GM21381 (cell line): ENCODE measurements at regions not wholly inside any gene's neighbourhood (a gene's known extent, or its start where the extent isn't known, plus 50 kb on each side); places are given as distances from the start of the nearest gene placed in this dataset.
"Not testable (repeated sequence)": the region's sequence is repeated elsewhere in the genome, so short reads cannot be mapped to it uniquely, and the experiment has no call there.

Experiments
- ATAC-seq: cut with Tn5 transposase; IDR thresholded peaks from one replicate; pipeline ENCODE4 v1.9.1; 2021; ENCODE audit warnings: mild to moderate bottlenecking, moderate library complexity; ENCODE audit not compliant: unreplicated experiment

DNA sequence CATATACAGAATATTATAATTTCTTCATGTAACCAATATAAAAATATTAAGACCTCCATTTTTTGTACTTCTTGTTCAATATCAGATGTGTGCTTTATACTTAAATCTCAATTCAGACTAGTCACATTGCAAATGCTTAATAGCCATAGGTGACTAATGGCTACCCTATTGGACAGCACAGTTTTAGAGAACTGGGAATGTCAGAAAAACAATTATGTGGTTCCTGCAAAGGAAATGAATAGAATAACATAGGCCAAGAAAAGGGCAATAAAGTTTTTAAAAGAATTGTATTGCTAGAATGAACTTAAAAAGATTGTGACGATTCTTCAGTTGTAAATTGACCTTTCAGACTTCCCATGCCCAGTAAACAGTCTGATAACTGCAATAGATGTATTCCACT lies 843.0 kb downstream of the METTL15 start:
- ATAC-seq: no peak

DNA sequence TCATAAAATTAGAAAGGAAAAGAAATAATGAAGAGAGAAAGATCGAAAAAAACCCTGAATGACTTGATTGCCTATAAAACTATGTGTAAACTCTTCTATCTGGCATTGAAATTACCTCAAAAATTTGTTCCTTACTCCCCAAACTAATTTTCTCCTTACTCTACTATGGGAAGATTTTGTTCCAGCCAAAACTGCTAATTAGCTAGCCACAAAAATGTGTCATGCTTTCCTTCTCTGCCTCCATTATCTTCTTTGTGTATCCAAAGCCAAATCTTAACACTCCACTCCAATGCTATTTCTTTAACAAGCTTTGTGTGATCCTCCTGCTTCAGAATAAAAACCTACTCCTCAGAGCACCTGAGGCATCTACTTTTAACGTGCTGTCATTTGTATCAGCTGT lies 831.2 kb downstream of the METTL15 start:
- ATAC-seq: no peak

- ATAC-seq: no peak
Observed at GRCh38 chr11:28938091-28938490, 829.9 kb downstream of the METTL15 start.

- no peak for ATAC-seq
Observed at GRCh38 chr11:28932940-28933339, 824.8 kb downstream of the METTL15 start.

- ATAC-seq: no peak
Observed at GRCh38 chr11:28924004-28924403, 815.8 kb downstream of the METTL15 start.

DNA sequence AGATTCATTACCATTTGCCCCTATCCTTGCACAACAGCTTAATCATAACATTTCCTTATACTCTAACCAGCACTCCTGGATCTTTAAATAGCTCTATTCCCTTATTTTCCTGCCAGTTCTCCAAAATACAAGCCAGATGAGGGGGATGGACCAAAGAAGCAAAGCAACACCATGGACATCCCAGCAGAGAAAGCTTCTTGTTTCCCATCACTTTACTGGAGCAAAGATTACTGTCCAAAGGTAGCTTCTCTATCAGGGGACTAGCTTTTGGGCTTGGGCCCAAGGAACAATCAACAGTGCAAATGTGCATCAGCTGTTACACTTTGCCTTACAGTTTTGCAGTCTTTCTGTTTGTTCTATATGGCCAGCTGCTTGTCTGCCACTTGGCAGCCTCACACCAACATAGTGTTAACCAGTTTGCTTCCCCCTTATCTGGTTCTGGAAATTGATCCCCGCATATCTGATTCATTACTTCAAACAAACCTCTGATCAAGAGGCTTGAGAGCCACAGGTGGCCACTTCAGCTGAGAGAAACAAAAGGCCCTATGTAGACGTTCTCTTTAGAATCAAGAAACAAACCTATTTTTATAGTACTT lies 814.3 kb downstream of the METTL15 start:
- no peak for ATAC-seq

- ATAC-seq: no peak
Observed at GRCh38 chr11:28919194-28919593, 811.0 kb downstream of the METTL15 start.

GRCh38 chr11:28913883-28914282 lies 805.7 kb downstream of the METTL15 start:
- no peak for ATAC-seq

DNA sequence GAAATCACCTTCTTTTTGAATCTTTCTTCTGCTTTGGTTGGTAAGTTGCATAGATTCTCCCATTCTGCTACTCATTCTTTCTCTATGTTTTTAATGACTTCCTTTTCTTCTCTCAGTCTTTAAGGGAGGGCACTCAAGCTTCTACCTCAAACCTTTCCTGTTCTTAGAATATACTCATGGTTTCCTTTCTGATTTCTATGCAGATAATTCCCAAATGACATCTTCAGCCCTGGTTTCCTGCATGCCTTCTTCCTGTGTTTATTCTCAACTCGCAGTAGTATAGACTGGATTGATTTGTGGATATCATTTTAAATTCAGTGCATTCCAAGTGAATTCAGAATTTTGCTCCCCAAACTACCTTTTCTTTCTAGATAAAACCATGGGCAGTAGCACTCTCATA lies 803.6 kb downstream of the METTL15 start:
- ATAC-seq: no peak

DNA sequence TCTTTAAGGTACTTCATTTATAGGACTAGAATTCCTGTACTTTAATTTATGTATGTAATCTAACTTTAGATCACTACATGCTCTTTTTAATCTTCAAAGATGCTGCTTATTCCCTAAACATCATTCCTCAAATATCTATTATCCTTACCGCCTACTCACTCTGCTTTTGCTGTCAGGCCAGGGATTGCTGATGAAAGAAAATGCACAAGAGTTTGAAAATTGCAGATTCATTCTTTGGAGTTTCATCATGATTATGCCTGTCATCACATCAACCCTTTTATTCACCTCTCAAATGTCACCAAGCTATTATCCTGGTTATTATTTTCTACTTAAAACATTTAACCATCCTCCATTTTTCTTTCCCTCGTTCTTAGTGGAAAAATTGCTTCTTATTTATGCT lies 802.7 kb downstream of the METTL15 start:
- ATAC-seq: no peak

- ATAC-seq: no peak
Observed at GRCh38 chr11:28903716-28904115, 795.5 kb downstream of the METTL15 start.

DNA sequence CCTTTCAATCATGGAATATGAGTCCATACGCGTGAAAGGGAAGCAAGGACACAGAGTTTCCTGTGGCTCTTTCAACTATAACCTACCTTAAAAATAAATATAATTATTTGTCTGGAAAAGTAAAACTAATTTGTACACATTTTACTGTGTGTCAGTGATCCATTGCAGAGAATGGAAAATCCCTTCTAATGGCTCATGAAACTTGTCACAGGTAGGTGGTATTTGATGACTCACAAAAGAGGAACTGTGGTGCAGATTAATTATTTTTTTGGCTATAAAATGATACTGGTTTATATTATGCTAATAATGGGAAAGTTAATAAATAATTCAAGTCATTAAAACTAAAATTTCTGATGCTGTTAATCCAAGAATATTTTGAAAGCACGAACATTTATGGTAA lies 792.2 kb downstream of the METTL15 start:
- no peak for ATAC-seq

GRCh38 chr11:28899706-28900105 lies 791.5 kb downstream of the METTL15 start:
- no peak for ATAC-seq

DNA sequence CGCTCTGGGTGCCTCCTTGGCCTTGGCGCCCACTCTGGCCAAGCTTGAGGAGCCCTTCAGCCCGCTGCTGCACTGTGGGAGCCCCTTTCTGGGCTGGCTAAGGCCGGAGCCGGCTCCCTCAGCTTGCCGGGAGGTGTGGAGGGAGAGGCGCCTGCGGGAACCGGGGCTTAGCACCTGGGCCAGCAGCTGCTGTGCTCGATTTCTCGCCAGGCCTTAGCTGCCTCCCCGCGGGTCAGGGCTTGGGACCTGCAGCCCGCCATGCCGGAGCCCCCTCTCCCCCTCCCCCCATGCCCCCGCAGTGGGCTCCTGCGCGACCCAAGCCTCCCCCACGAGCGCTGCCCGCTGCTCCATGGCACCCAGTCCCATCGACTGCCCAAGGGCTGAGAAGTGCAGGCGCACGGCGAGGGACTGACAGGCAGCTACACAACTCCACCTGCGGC lies 782.4 kb downstream of the METTL15 start:
- ATAC-seq: not testable (repeated sequence)

- no peak for ATAC-seq
Observed at GRCh38 chr11:28887681-28888080, 779.5 kb downstream of the METTL15 start.

- no peak for ATAC-seq
Observed at GRCh38 chr11:28879869-28880268, 771.7 kb downstream of the METTL15 start.

DNA sequence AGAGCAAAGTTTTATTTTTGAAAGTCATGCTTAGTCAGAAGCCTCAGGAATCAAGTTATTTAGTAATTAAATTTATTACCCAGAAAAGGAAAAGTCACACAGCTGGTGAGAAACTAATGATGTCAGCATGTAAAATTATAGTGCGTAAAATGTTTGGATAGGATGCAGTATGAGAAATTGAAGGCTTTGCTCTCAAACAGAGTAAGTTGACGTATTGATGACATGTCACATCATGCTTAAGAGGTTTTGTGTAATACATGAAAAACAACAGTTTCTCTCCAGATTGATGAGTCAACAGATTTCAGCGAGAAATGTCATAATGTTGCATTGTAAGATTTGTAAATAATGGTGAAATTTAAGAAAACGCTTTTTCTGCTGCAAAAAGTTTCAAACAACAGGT lies 769.8 kb downstream of the METTL15 start:
- ATAC-seq: no peak

DNA sequence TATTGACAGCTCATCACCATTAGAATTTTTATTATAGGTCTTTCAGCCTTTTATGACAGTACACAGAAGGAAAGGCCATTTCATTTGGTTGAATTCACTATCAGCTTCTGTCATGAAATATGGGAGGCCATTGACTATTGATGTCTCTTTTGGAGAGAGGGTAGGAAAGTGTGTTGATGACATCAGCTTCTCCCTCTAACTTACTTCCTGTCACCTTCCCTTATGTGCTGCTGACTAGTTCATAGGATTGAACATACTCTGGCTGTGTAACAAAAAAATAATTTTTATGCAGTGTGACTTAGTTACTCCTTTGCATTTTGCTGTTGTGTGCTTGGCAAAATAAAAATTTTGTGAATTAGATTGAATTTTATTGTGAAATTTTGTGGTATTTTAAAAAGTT lies 769.2 kb downstream of the METTL15 start:
- ATAC-seq: no peak

GRCh38 chr11:28874706-28875105 lies 766.5 kb downstream of the METTL15 start:
- ATAC-seq: no peak

GRCh38 chr11:28871090-28871489 lies 762.9 kb downstream of the METTL15 start:
- no peak for ATAC-seq

DNA sequence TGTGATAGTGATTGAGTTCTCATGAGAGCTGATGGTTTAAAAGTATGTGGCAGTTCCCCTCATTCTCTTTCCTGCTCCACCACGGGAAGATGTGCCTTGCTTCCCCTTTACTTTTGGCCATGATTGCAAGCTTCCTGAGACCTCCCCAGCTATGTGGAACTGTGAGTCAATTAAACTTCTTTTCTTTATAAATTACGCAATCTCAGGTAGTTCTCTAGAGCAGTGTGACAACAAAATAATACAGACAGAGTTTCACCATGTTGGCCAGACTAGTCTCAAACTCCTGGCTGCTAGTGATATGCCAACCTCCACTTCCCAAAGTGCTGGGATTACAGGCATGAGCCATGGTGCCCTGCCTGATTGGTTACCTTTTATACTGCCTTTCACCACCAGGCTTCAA lies 755.2 kb downstream of the METTL15 start:
- ATAC-seq: no peak

- ATAC-seq: no peak
Observed at GRCh38 chr11:28860893-28861292, 752.7 kb downstream of the METTL15 start.

GRCh38 chr11:28858076-28858475 lies 749.9 kb downstream of the METTL15 start:
- ATAC-seq: no peak
